RWPE2 (cell line): ENCODE measurements at regions not wholly inside any gene's neighbourhood (a gene's known extent, or its start where the extent isn't known, plus 50 kb on each side); places are given as distances from the start of the nearest gene placed in this dataset.
"Not testable (repeated sequence)": the region's sequence is repeated elsewhere in the genome, so short reads cannot be mapped to it uniquely, and the experiment has no call there.

Experiments used
- ATAC-seq: fragments of 200-7000 bp; cut with Tn5 transposase; 3 replicates; pipeline ENCODE4 v1.9.1; 2021; ENCODE audit warnings: low read depth
- DNase-seq: peaks from one replicate; pipeline ENCODE4 v3.0.0-alpha.2; 2020; ENCODE audit warnings: low spot score
- H3K27ac ChIP-seq: fragments of 450-650 bp; 2 replicates; pipeline ENCODE4 v1.5.1; 2017; ENCODE audit warnings: mild to moderate bottlenecking; ENCODE audit not compliant: poor library complexity, severe bottlenecking
- H3K27me3 ChIP-seq: fragments of 250-450 bp; sonication (Bioruptor Pico); 2 replicates; pipeline ENCODE4 v1.5.1; 2021; ENCODE audit warnings: mild to moderate bottlenecking, moderate library complexity; ENCODE audit not compliant: insufficient read depth, poor library complexity, severe bottlenecking
- H3K36me3 ChIP-seq: fragments of 250-450 bp; sonication (Bioruptor Pico); 2 replicates; pipeline ENCODE4 v1.5.1; 2020; ENCODE audit warnings: low read depth, mild to moderate bottlenecking, moderate library complexity
- H3K4me1 ChIP-seq: fragments of 250-450 bp; sonication (Bioruptor Pico); 2 replicates; pipeline ENCODE4 v1.5.1; 2021; ENCODE audit warnings: mild to moderate bottlenecking, moderate library complexity; ENCODE audit not compliant: insufficient read depth, poor library complexity, severe bottlenecking
- H3K4me3 ChIP-seq: fragments of 250-450 bp; sonication (Bioruptor Pico); 2 replicates; pipeline ENCODE4 v1.5.1; 2021; ENCODE audit warnings: mild to moderate bottlenecking, moderate library complexity; ENCODE audit not compliant: severe bottlenecking
- H3K9me3 ChIP-seq: fragments of 250-450 bp; sonication (Bioruptor Pico); 2 replicates; pipeline ENCODE4 v1.5.1; 2021; ENCODE audit warnings: mild to moderate bottlenecking, moderate library complexity; ENCODE audit not compliant: severe bottlenecking
- TF ChIP-seq, protein P1 (sequence below): fragments of 450-650 bp; IDR thresholded peaks from one replicate; pipeline ENCODE4 v1.5.1; 2017; ENCODE audit warnings: mild to moderate bottlenecking, moderate library complexity; ENCODE audit not compliant: poor library complexity, severe bottlenecking

DNA sequence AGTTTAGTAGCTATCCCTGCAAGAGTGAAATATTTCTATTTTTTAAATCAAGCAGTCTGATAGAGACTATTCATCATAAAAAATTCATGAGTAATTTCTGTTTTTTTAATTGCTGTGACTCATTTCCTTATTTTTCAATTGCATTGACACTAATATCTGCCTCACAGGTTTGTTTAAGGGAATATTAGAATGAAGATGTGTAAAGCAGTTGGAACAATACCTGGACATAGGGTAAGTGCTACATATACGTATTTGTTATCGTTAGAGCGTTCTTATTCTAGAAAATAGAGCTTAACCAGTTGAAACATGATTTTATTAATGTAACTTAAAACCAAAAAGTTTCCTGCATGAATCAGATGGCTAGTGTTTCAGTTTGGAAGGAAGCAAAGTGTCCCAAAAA is 2211.3 kb downstream of the PCDH7 start:
- Histone ChIP-seq H3K4me3 (no peak overlapping the region), H3K36me3 (no peaks in the 10 kb centered on the region), H3K27me3 (no peaks in the 10 kb centered on the region), H3K9me3 (no peaks in the 10 kb centered on the region), H3K4me1 (peaks cover 13% of the 10 kb centered on the region), H3K27ac (peak overlapping the region; percentile 14)
- ATAC-seq, result peak; percentile 90
- DNase-seq, result no peak
- TF ChIP-seq, protein P1, sequence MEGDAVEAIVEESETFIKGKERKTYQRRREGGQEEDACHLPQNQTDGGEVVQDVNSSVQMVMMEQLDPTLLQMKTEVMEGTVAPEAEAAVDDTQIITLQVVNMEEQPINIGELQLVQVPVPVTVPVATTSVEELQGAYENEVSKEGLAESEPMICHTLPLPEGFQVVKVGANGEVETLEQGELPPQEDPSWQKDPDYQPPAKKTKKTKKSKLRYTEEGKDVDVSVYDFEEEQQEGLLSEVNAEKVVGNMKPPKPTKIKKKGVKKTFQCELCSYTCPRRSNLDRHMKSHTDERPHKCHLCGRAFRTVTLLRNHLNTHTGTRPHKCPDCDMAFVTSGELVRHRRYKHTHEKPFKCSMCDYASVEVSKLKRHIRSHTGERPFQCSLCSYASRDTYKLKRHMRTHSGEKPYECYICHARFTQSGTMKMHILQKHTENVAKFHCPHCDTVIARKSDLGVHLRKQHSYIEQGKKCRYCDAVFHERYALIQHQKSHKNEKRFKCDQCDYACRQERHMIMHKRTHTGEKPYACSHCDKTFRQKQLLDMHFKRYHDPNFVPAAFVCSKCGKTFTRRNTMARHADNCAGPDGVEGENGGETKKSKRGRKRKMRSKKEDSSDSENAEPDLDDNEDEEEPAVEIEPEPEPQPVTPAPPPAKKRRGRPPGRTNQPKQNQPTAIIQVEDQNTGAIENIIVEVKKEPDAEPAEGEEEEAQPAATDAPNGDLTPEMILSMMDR, result no peak

GRCh38 chr4:32932156-32932555 is 2212.0 kb downstream of the PCDH7 start:
- no peaks in the 10 kb centered on the region for H3K9me3 ChIP-seq
- ATAC-seq, result no peak
- no peak for DNase-seq

GRCh38 chr4:32939222-32939621 is 2219.1 kb downstream of the PCDH7 start:
- not testable (repeated sequence) for H3K4me3 ChIP-seq, ATAC-seq, H3K27ac ChIP-seq, H3K36me3 ChIP-seq, DNase-seq, H3K27me3 ChIP-seq, H3K9me3 ChIP-seq, H3K4me1 ChIP-seq

More at GRCh38 chr4:32932156-32932555, 2212.0 kb downstream of the PCDH7 start:
- Histone ChIP-seq H3K27me3 (no peaks in the 10 kb centered on the region), H3K36me3 (no peaks in the 10 kb centered on the region), H3K4me3 (no peak overlapping the region), H3K4me1 (peaks cover 13% of the 10 kb centered on the region), H3K27ac (peak overlapping the region; percentile 14)
- TF ChIP-seq, protein P1, result no peak

DNA sequence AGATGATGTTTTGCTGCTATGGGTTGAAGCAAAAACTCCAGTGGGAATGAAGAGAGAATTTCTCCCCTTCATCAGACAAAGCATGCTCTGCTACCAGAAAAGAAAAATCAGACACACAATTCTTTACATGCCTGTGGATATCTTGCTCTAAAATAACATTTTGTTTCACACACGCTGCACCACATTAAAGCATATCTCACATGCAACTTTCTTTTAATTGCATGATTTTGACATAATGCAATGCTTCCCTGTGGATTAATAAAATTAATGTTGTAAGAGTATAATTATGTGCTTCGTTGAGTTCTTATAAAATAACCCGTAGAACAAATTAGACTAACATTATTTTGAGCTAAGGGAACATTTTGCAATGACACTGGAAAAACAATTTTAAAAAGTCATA is 2230.7 kb downstream of the PCDH7 start:
- ATAC-seq (no peak), DNase-seq (no peak)

GRCh38 chr4:32958586-32958985 is 2238.4 kb downstream of the PCDH7 start:
- no peaks in the 10 kb centered on the region for H3K4me1 ChIP-seq
- H3K27ac ChIP-seq, result no peak overlapping the region
- no peak for ATAC-seq
- H3K4me3 ChIP-seq, result no peak overlapping the region
- DNase-seq, result no peak
- TF ChIP-seq, protein P1, result no peak
- H3K36me3 ChIP-seq, result no peaks in the 10 kb centered on the region
- no peaks in the 10 kb centered on the region for H3K27me3 ChIP-seq
- H3K9me3 ChIP-seq, result no peaks in the 10 kb centered on the region

More for the DNA sequence above, 2230.7 kb downstream of the PCDH7 start:
- no peak overlapping the region for H3K27ac ChIP-seq
- H3K36me3 ChIP-seq, result no peaks in the 10 kb centered on the region
- no peaks in the 10 kb centered on the region for H3K27me3 ChIP-seq
- H3K4me3 ChIP-seq, result no peak overlapping the region
- no peaks in the 10 kb centered on the region for H3K4me1 ChIP-seq
- TF ChIP-seq, protein P1, result no peak
- no peaks in the 10 kb centered on the region for H3K9me3 ChIP-seq
